GM20000 (cell line): ENCODE measurements at regions not wholly inside any gene's neighbourhood (a gene's known extent, or its start where the extent isn't known, plus 50 kb on each side); places are given as distances from the start of the nearest gene placed in this dataset.

Source experiments
- DNase-seq: peaks from one replicate; pipeline ENCODE4 v3.0.0; 2012; ENCODE audit warnings: low spot score
- CTCF ChIP-seq: IDR thresholded peaks from 2 replicates; pipeline ENCODE4 v1.5.1; 2012; ENCODE audit warnings: mild to moderate bottlenecking, control low read depth; ENCODE audit errors: extremely low read depth, missing control alignments

GRCh38 chr15:69652751-69653305 is 200.2 kb downstream of the RPLP1 start:
- TF ChIP-seq CTCF: no peak
- DNase-seq: no peak

- no peak for TF ChIP-seq CTCF
- no peak for DNase-seq
Measured at GRCh38 chr15:69653306-69653705, 200.7 kb downstream of the RPLP1 start.

GRCh38 chr15:69653846-69654245 is 201.2 kb downstream of the RPLP1 start:
- no peak for DNase-seq
- TF ChIP-seq CTCF: no peak

GRCh38 chr15:69656271-69657030 is 203.8 kb downstream of the RPLP1 start:
- no peak for TF ChIP-seq CTCF
- DNase-seq: no peak

GRCh38 chr15:69657626-69658025 is 205.0 kb downstream of the RPLP1 start:
- TF ChIP-seq CTCF: no peak

GRCh38 chr15:69658411-69658945 is 205.9 kb downstream of the RPLP1 start:
- DNase-seq: no peak
- no peak for TF ChIP-seq CTCF

More at GRCh38 chr15:69657626-69658025, 205.0 kb downstream of the RPLP1 start:
- no peak for DNase-seq

GRCh38 chr15:69659454-69660050 is 206.9 kb downstream of the RPLP1 start:
- no peak for TF ChIP-seq CTCF
- no peak for DNase-seq
